Stimulated activated CD4-positive, alpha-beta T cell treated with anti-CD3 and anti-CD28 coated beads, Interleukin-15, amount 100 ng/mL, for 48 hours (primary cell): ENCODE measurements at regions not wholly inside any gene's neighbourhood (a gene's known extent, or its start where the extent isn't known, plus 50 kb on each side); places are given as distances from the start of the nearest gene placed in this dataset.
"Not testable (repeated sequence)": the region's sequence is repeated elsewhere in the genome, so short reads cannot be mapped to it uniquely, and the experiment has no call there.

Experiments used
- DNase-seq, 2 donors: peaks; one replicate each; pipeline ENCODE4 v3.0.0-alpha.2; 2020; ENCODE audit warnings: low read depth in 2 of 2

- DNase-seq: no peak
These were observed 139.1 kb downstream of the CDH26 start for GRCh38 chr20:60097285-60097684.

- no peak for DNase-seq
These were observed 142.6 kb downstream of the CDH26 start for GRCh38 chr20:60100780-60101179.

GRCh38 chr20:60101201-60101890 is 143.1 kb downstream of the CDH26 start:
- DNase-seq: no peak

- no peak for DNase-seq
These were observed 143.7 kb downstream of the CDH26 start for GRCh38 chr20:60101891-60102281.

- no peak for DNase-seq
These were observed 144.5 kb downstream of the CDH26 start for GRCh38 chr20:60102665-60103210.

- no peak for DNase-seq
These were observed 147.0 kb downstream of the CDH26 start for GRCh38 chr20:60104993-60105803.

- not testable (repeated sequence) for DNase-seq
These were observed 148.0 kb downstream of the CDH26 start for GRCh38 chr20:60106186-60106585.

- no peak for DNase-seq
These were observed 149.6 kb downstream of the CDH26 start for GRCh38 chr20:60107621-60108390.

- DNase-seq: no peak
These were observed 150.2 kb downstream of the CDH26 start for GRCh38 chr20:60108397-60108796.

GRCh38 chr20:60113024-60113724 is 155.0 kb downstream of the CDH26 start:
- no peak for DNase-seq

GRCh38 chr20:60113771-60114170 is 155.5 kb downstream of the CDH26 start:
- no peak for DNase-seq

- DNase-seq: no peak
These were observed 157.2 kb downstream of the CDH26 start for GRCh38 chr20:60115451-60115850.

- DNase-seq: no peak
These were observed 158.1 kb downstream of the CDH26 start for GRCh38 chr20:60116128-60116909.

GRCh38 chr20:60117065-60117464 is 158.8 kb downstream of the CDH26 start:
- no peak for DNase-seq

GRCh38 chr20:60121903-60122302 is 163.7 kb downstream of the CDH26 start:
- DNase-seq: no peak

GRCh38 chr20:60122671-60123070 is 164.4 kb downstream of the CDH26 start:
- no peak for DNase-seq

GRCh38 chr20:60123096-60123495 is 164.9 kb downstream of the CDH26 start:
- no peak for DNase-seq

- no peak for DNase-seq
These were observed 165.4 kb downstream of the CDH26 start for GRCh38 chr20:60123652-60124051.

- DNase-seq: no peak
These were observed 166.7 kb downstream of the CDH26 start for GRCh38 chr20:60124776-60125381.

GRCh38 chr20:60125513-60125912 is 167.3 kb downstream of the CDH26 start:
- no peak for DNase-seq
